Esophagus muscularis mucosa (tissue), 4 donors: ENCODE measurements at regions not wholly inside any gene's neighbourhood (a gene's known extent, or its start where the extent isn't known, plus 50 kb on each side); places are given as distances from the start of the nearest gene placed in this dataset.

Experiments used
- DNase-seq: peaks from one replicate; pipeline ENCODE4 v3.0.0-alpha.2; 2017; ENCODE audit errors: extremely low spot score
- H3K27ac ChIP-seq, 4 donors: fragments of 200-600 bp; sonication (generic); replicated peaks in 1 of 4; 1 replicate in 3 of 4; 2 replicates in 1 of 4; pipeline ENCODE4 v1.5.1; 2016 to 2019; ENCODE audit warnings: mild to moderate bottlenecking in 1 of 4
- H3K27me3 ChIP-seq, 4 donors: fragments of 200-600 bp; sonication (generic); one replicate each; pipeline versions ENCODE4 v1.5.1 to v1.6.0; 2016 to 2019
- H3K36me3 ChIP-seq, 4 donors: fragments of 200-600 bp; sonication (generic); one replicate each; pipeline ENCODE4 v1.5.1; 2016 to 2019
- H3K4me1 ChIP-seq, 4 donors: fragments of 200-600 bp; sonication (generic); one replicate each; pipeline ENCODE4 v1.5.1; 2016 to 2019
- H3K4me3 ChIP-seq, 4 donors: fragments of 200-600 bp; sonication (generic); 1 replicate in 2 of 4; 2 replicates in 2 of 4; pipeline ENCODE4 v1.5.1; 2016 to 2019; ENCODE audit warnings: mild to moderate bottlenecking in 4 of 4, moderate library complexity in 1 of 4
- H3K9me3 ChIP-seq, 4 donors: fragments of 200-600 bp; sonication (generic); 1 replicate in 3 of 4; 2 replicates in 1 of 4; pipeline ENCODE4 v1.5.1; 2016 to 2019
- CTCF ChIP-seq, 3 experiments: fragments of 200-600 bp in 2 of 3; fragments of 450-650 bp in 1 of 3; sonication (generic) in 2 of 3; IDR thresholded peaks; one replicate each; pipeline ENCODE4 v1.5.1; 2017 to 2019; ENCODE audit warnings: antibody characterized with exemption in 3 of 3, mild to moderate bottlenecking in 2 of 3, moderate library complexity in 1 of 3
- EP300 ChIP-seq: sonication (generic); formaldehyde crosslinking; IDR thresholded peaks from one replicate; pipeline ENCODE4 v1.6.1; 2017; ENCODE audit warnings: antibody characterized with exemption
- POLR2A ChIP-seq: fragments of 450-650 bp; IDR thresholded peaks from one replicate; pipeline ENCODE4 v1.6.1; 2017; ENCODE audit warnings: antibody characterized with exemption, moderate library complexity, mild to moderate bottlenecking, low read depth
- POLR2AphosphoS5 ChIP-seq, 2 donors: sonication (generic); formaldehyde crosslinking; IDR thresholded peaks; one replicate each; pipeline ENCODE4 v1.6.1; 2017; ENCODE audit warnings: antibody characterized with exemption in 2 of 2
- WGBS: methylation state at CpG from one replicate; pipeline ENCODE4 v1.1.5; 2018; 5-methylcytosine and 5-hydroxymethylcytosine counted together
- intact Hi-C: fragments of 100-400 bp; cut with DNase I; formaldehyde crosslinking; loops from one replicate; pipeline ENCODE4 v1.15.1; 2023

GRCh38 chr7:42987648-42988214 lies 55.6 kb downstream of the MRPL32 start:
- peaks cover 0 to 6% (median 0%) of the 10 kb centered on the region in 4 donors for H3K27me3 ChIP-seq
- no peak overlapping the region for H3K27ac ChIP-seq
- no peak for TF ChIP-seq EP300
- no peak for TF ChIP-seq POLR2A
- no peak for TF ChIP-seq CTCF (IDR thresholded peaks at IDR 0.05)
- TF ChIP-seq POLR2AphosphoS5 (IDR thresholded peaks at IDR 0.05) = no peak
- WGBS = 72% methylated on average over 3 of the region's 3 CpGs
- intact Hi-C loops = no loop called here
- no peak overlapping the region for H3K4me3 ChIP-seq
- H3K36me3 ChIP-seq = no peaks in the 10 kb centered on the region
- peak; percentile 42 for DNase-seq
- H3K4me1 ChIP-seq = no peaks in the 10 kb centered on the region
- H3K9me3 ChIP-seq = peaks cover 0 to 14% (median 4%) of the 10 kb centered on the region in 4 donors

DNA sequence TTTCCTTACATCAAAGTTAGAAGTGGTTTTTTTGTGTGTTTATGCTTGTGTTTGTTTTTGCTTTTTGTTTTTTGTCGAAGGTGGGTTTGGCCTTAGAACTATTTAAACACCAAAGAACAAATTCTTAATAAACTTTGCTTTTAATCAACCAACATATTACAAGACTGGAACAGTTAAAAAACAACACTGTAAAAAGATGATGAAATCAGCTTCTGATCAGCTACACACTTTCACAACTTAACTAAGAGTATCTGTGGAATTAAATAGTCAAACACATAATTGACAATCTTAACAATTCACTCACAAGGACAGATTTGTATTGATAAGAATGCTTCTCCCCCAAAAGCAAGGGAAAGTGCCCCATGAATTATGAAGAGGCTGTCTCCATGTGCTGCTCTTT lies 58.8 kb downstream of the MRPL32 start:
- TF ChIP-seq POLR2AphosphoS5 (IDR thresholded peaks at IDR 0.05) (no peak), CTCF (IDR thresholded peaks at IDR 0.05) (no peak), EP300 (no peak), POLR2A (no peak)
- peaks cover 0 to 6% (median 0%) of the 10 kb centered on the region in 4 donors for H3K27me3 ChIP-seq
- no peak overlapping the region for H3K4me3 ChIP-seq
- intact Hi-C loops = no loop called here
- H3K27ac ChIP-seq = no peak overlapping the region
- no peaks in the 10 kb centered on the region for H3K9me3 ChIP-seq
- no peaks in the 10 kb centered on the region for H3K4me1 ChIP-seq
- H3K36me3 ChIP-seq = no peaks in the 10 kb centered on the region
- DNase-seq = peak; percentile 34
- 81% methylated on average over 1 of the region's 1 CpG for WGBS

DNA sequence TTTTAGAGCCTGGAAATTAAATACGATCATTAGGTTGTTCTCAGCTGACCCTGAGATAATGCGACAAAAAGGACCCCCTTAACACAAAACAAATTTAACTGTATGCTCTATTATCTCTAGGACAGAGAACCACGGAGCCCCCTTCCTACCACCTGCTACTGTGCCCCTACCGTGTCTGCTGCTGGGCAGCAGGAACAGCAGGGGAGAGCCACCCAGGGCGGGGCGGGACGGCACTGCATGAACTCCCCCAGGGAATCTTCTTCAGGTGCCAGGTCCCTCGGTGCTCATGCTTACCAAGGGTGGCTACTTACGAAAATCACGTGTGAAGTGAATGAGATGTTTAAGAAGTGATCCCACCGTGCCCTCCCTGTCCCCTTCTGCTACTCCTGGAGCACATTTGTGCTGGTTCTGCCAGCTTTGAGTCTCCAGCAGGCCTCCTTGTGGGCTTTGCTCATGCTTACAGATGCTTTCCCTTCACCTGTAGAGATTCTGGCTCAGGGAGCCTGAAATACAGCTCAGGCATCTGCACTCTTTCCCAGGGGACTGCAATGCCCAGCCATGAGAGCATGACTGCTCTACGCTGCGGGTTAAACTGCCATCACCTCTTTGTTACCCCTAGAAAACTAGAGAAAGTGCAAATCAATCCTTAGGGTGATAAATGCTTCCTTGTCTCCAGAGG lies 59.9 kb downstream of the MRPL32 start:
- TF ChIP-seq POLR2A = no peak
- no peak for TF ChIP-seq CTCF (IDR thresholded peaks at IDR 0.05)
- TF ChIP-seq EP300 = no peak
- TF ChIP-seq POLR2AphosphoS5 (IDR thresholded peaks at IDR 0.05) = no peak
- Histone ChIP-seq H3K4me3 (no peak overlapping the region), H3K27ac (no peak overlapping the region), H3K36me3 (no peaks in the 10 kb centered on the region), H3K9me3 (no peaks in the 10 kb centered on the region), H3K27me3 (peaks cover 0 to 6% (median 0%) of the 10 kb centered on the region in 4 donors), H3K4me1 (no peaks in the 10 kb centered on the region)
- intact Hi-C loops = no loop called here
- whole genome bisulfite sequencing = 74% methylated on average over 13 of the region's 13 CpGs
- DNase-seq = no peak

DNA sequence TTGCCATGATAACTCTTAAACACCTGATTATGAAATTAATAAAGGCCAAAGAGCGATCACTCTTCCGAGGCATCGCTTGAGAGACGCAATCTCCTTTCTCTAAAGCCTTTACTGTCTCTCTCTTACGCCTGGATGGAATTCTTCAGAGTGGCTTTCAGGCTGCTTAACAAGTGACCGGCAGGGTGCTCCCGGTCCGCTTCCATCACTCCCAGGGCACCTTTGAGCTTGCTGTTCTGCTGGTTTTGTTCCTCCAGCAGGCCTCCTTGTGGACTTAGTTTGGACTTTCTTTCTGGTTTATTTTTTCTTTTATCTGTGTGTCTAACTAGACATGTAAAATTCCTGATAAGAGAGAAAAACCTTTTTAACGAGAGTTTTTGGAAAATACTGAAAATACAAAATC lies 60.9 kb downstream of the MRPL32 start:
- no peaks in the 10 kb centered on the region for H3K36me3 ChIP-seq
- TF ChIP-seq POLR2A (no peak), CTCF (IDR thresholded peaks at IDR 0.05) (no peak), EP300 (no peak), POLR2AphosphoS5 (IDR thresholded peaks at IDR 0.05) (no peak)
- WGBS = 70% methylated on average over 9 of the region's 9 CpGs
- H3K27ac ChIP-seq = no peak overlapping the region
- peaks cover 0 to 10% (median 0%) of the 10 kb centered on the region in 4 donors for H3K27me3 ChIP-seq
- H3K9me3 ChIP-seq = no peaks in the 10 kb centered on the region
- no peak overlapping the region for H3K4me3 ChIP-seq
- H3K4me1 ChIP-seq = no peaks in the 10 kb centered on the region
- intact Hi-C loops = no loop called here
- DNase-seq = no peak

DNA sequence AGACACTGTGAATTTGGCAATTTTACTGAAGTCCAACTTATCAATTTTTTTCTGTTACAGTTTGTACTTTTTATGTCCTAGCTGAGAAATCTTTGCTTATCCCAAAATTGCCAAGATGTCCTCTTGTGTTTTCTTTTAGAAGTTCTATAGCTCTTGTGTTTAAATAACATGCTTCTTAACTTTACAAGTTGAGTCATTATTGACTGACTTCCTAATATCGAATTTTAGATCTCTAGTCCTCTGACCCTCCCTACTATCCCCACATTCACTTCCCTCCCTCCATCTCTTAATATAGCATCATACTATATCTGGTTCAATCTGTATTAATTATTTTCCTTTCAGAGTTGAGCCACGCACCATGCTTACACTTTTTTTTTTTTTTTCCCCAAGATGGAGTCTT lies 61.9 kb downstream of the MRPL32 start:
- DNase-seq = no peak
- peaks cover 0 to 10% (median 0%) of the 10 kb centered on the region in 4 donors for H3K27me3 ChIP-seq
- intact Hi-C loops = no loop called here
- no peaks in the 10 kb centered on the region for H3K9me3 ChIP-seq
- no peaks in the 10 kb centered on the region for H3K4me1 ChIP-seq
- WGBS = 82% methylated on average over 2 of the region's 2 CpGs
- H3K27ac ChIP-seq = no peak overlapping the region
- no peaks in the 10 kb centered on the region for H3K36me3 ChIP-seq
- no peak for TF ChIP-seq CTCF (IDR thresholded peaks at IDR 0.05)
- no peak for TF ChIP-seq POLR2A
- TF ChIP-seq POLR2AphosphoS5 (IDR thresholded peaks at IDR 0.05) = no peak
- TF ChIP-seq EP300 = no peak
- no peak overlapping the region for H3K4me3 ChIP-seq
